Skin of body (tissue), 1 donor: ENCODE measurements at regions not wholly inside any gene's neighbourhood (a gene's known extent, or its start where the extent isn't known, plus 50 kb on each side); places are given as distances from the start of the nearest gene placed in this dataset.

Experiments used
- DNase-seq: peaks from one replicate; lab custom pipeline; 2025; lab: John Stamatoyannopoulos, UW

GRCh38 chr4:28558895-28559294 is 1698.3 kb downstream of the STIM2 start:
- no peak for DNase-seq

- DNase-seq = no peak
These were observed 1702.3 kb downstream of the STIM2 start for GRCh38 chr4:28562913-28563312.

- peak; percentile 7 for DNase-seq
These were observed 1704.8 kb downstream of the STIM2 start for GRCh38 chr4:28565396-28565795.

DNA sequence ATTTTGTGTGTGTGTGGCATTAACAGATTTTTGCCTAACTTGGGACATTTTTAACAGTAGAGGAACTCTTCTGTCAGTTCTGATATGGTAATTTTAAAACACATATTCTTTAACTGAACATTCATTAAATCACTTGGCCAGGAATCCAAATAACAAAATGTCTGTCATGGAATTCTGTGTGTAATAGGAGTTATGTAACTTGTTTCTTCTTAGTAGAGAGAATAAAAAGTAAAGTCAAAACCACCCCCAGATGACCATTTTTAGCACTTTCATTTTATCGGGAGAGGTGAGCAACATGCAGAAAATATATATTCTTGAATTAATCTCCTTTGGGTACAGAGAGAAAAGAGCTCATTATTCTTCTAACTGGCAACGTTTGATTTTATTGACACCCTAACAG is 1740.3 kb downstream of the STIM2 start:
- DNase-seq = no peak

DNA sequence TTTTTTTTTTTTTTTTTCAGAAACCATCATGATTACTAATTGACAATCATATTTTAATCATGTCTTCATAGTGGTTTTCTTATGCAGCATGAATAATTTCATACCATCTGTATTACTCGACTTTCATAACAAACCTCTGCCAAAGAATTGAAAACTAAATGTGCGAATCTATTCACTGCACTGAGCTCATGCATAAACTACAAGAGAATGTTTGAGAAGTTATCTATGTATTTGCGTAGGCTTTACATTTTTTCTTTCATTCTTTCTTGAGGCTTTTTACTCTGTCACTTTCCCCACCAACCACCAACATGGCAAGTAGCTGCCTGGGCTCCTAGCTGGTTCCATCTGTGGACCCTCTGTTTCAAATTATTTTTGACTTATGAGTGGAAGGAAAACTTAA is 1761.0 kb downstream of the STIM2 start:
- no peak for DNase-seq

DNA sequence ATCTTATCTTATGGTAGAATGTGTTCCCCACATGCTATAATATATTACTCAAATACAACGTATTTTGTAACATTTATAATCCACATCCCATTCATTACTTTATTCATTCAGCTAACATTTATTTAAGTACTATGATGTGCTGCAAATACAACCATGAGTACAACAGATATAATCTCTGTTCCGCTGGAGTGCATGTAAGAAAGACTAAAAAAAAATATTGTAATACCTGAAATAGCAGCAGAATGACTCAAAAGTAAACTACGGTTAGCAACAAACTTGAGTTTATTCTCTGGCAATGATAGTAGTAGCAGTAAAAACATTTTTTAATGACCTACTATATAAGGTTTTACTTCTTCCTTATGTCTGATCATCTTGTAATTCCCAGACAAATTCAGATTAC is 1776.3 kb downstream of the STIM2 start:
- DNase-seq = no peak

DNA sequence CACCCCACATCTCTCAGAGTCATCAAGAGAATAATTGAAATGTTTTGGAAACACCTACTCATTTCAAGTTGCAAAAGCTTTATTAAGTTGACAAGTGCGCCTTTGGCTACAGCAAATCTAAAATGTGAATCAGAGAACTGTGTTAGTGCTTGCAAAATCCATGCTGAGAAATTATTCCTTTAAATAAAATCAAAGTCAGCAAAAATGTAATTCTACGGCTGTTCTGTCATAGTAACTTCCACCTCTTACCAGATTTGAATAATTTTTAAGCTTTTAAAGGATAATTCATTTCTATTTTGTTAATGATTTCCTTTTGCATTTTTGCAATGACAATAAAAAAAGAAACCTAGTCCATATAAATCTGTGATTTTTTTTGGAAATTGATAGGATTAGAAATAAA is 1779.1 kb downstream of the STIM2 start:
- DNase-seq = no peak

DNA sequence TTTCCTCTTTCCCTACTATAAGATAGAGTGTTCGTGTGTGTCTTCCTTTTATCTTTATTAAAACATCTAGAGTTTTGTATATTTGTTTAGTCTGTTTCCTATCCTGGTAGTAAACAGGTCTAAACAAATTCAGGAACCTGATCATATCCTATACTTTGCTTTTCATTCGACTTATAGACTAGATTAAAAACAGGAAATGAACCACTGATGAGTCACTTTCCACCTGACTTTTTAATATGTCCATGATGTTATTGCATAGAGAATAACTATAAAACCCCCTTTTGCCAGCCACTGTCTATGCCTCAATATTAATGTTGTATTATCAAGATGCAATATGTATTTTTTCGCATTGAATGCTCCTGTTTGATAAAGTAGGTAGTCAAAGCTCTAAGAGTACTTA is 1794.0 kb downstream of the STIM2 start:
- no peak for DNase-seq

GRCh38 chr4:28665306-28665705 is 1804.7 kb downstream of the STIM2 start:
- DNase-seq = no peak

DNA sequence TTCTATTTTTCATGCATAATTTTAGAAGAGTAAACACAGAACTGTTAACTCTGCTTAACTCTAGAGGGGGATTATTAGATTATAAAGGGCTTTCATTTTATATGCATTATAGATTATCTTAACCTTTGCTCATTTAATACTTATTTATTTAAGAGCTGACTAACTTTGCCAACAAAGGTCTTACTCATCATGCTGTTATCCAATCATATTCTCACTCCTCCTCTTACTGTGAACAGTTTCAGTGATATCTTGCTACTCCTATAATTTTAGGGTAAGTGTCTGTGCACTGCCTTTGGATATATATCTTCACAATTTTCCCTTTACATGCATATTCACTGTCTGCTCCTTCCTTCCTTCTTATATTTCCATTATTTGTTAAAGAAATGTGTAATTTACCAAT is 1814.9 kb downstream of the STIM2 start:
- no peak for DNase-seq

DNA sequence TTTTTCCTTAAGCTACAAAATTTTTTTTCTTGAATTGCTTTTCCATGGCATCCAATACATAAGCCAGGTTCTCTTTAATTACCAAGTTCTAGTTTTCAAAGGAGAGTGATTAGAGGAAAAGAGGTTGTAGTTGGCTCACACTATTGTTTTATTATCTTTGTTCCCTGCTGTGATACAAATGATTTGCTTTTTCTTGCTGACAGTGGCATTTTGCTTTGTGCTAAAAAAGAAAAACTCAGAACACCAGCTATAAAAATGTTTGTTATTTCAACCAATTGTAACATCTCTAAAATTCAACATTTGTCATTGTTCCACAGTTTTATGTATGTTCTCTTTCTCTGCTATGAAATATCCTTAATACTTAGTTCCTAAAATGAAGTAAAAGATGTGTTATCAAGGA is 1817.2 kb downstream of the STIM2 start:
- DNase-seq = no peak

DNA sequence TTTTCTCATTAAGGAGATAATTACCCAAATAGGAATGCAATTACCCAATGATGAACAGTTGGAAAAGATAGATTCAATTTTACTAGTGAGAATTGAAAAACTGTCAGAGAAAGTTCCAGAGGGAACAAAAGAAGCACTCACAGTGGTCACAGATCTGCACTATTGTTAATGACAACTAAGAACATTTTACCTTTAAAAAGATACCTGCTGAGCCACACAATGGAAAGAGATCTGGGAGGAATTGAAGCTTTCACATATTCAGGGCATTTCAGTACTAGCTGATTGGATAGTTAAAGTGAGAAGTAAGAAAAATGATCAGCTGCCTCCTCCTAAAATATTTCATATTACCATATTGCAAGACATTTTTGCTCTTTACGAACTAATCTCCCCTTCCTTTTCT is 1822.2 kb downstream of the STIM2 start:
- no peak for DNase-seq

- DNase-seq = no peak
These were observed 1826.0 kb downstream of the STIM2 start for GRCh38 chr4:28686618-28687017.

- DNase-seq = no peak
These were observed 1830.2 kb downstream of the STIM2 start for GRCh38 chr4:28690890-28691289.

DNA sequence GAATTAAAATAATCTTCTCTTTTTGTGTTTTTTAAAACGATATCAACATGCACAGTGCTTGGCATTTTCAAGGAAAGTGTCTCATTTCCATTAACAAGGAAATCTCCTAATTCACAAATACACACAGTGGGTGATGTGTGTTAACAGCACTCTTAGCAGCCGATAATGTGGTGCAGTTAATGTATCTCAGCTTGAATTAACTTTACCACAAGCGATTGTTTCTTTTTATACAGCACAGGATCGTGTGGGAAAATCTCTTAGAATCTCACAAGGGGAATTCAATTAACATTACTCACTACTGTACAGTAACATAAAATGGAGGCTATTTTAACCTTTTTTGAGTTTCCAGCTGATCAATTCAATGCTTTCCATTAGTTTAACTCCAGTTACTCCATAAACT is 1841.9 kb downstream of the STIM2 start:
- DNase-seq = no peak

- no peak for DNase-seq
These were observed 1849.2 kb downstream of the STIM2 start for GRCh38 chr4:28709891-28710290.

DNA sequence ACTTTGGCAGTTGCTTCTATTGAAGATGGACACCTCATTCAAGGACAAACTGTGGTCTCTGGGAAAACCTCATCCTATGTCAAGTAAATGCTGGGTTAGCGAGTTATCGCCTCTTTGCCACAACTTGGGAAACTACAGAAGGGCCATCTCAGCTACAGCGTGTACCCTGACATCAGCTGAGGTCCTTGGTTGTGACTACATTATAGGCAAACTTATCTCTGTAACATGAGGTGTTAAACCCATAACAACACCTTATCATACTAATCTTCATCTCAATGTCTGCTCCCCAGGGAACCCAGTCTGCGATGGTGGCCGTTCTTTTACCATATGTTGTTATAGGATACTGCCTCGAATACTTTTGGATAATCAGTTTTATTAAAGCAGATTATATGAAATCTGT is 1862.7 kb downstream of the STIM2 start:
- DNase-seq = no peak

DNA sequence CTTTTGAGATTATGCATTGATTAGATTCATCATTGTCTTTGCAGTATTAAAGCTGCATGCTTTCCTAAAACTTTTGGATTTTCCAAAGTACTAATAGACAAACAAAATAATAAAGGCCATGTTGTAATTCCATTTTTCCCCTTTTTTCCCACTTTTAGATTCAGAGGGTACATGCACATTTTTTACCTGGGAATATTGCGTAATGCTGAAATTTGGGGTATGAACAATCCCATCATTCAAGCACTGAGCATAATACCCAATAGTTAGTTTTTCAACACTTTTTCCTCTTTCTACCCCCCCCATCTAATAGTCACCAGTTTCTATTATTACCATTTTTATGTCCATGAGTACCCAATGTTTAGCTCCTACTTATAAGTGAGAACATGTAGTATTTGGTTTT is 1863.6 kb downstream of the STIM2 start:
- DNase-seq = no peak

GRCh38 chr4:28730304-28730703 is 1869.7 kb downstream of the STIM2 start:
- no peak for DNase-seq

DNA sequence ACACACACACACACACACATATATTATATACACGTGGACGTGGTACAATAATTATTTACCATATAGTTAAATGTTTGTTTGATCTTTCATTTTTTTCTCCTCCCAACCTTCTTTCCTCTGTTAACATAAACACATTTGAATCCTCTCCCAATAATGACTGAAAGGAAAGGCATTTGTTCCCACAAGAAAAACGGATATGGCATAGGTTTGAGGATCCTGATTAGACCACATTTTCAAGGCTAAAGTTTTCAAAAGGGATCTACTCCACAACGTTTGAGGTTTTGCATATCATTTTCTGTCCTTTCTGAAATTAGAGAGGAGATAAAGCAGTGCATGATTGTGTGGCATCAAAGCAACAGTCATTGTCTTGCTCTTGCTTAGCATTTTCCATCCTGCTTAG is 1883.4 kb downstream of the STIM2 start:
- DNase-seq = no peak

GRCh38 chr4:28754376-28754775 is 1893.7 kb downstream of the STIM2 start:
- no peak for DNase-seq

DNA sequence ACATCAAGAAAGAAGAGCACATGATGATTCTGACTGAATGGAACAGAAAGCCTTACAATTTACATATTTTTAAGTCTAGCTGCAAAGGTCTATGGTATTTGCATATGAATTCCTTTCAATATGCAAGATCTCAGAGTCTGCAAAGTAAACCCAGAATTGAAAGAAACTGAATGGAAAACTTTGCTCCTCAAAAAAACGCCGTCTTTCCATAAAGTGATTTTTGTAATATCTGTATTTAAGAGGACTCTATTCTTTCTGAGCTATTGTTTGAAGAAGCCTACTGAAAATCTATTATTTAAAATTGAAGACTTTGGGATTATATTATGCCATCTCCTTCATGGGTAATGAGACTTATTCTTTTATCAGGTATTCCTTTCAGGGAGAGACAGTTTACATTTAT is 1894.4 kb downstream of the STIM2 start:
- DNase-seq = no peak

- no peak for DNase-seq
These were observed 1898.4 kb downstream of the STIM2 start for GRCh38 chr4:28759064-28759463.

DNA sequence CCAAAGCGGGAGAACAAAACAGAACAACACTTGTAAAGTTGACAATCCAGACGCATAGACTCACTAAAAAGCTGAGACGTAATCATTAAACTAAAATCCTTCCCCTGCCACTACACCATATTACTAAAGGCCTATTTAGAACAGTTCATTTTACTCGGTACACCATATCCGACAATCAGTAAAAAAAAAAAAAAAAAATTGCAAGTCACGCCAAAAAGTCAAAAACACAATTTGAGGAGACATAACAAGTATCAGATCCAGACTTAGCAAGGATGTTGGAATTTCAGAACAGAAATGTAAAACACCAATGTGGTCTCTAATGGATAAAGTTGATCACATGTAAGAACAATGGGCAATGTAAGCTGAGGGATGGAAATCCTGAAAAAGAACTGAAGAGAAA is 1899.4 kb downstream of the STIM2 start:
- no peak for DNase-seq

DNA sequence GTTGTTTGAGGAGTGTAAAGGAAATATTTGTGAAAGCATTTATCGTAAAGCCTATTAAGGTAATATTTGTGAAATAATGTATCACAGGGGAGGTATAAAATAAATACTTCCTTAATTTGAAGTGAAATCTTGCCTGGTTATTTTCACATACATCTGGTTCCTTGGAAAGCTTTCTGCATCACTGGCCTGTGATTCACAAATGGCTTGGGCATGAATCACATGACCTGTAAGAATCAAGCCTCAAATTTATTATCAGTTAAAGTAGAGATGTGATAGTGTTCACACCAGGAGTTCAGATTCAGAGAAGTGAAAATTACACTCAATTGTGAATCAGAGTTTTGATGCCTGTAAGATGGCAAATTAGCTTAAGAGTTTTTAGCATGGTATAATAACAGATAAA is 1911.4 kb downstream of the STIM2 start:
- no peak for DNase-seq
